Activated CD8-positive, alpha-beta T cell treated with anti-CD3 and anti-CD28 coated beads for 36 hours (primary cell): ENCODE measurements at regions not wholly inside any gene's neighbourhood (a gene's known extent, or its start where the extent isn't known, plus 50 kb on each side); places are given as distances from the start of the nearest gene placed in this dataset.
"Not testable (repeated sequence)": the region's sequence is repeated elsewhere in the genome, so short reads cannot be mapped to it uniquely, and the experiment has no call there.

Experiments
- ATAC-seq: fragments of 200-7000 bp; cut with Tn5 transposase; one replicate; pipeline ENCODE4 v1.10.0; 2021; ENCODE audit warnings: mild to moderate bottlenecking, moderate library complexity
- CTCF ChIA-PET: fragments of 350-600 bp; sonication (Branson Sonifier 250); formaldehyde crosslinking; loops from one replicate; lab custom pipeline; 2021; ENCODE audit warnings: antibody characterized with exemption; lab: Charles Lee
- POLR2A ChIA-PET: fragments of 350-600 bp; sonication (Branson Sonifier 250); formaldehyde crosslinking; loops from one replicate; lab custom pipeline; 2021; ENCODE audit warnings: antibody characterized with exemption; lab: Charles Lee
- DNase-seq: peaks from one replicate; pipeline ENCODE4 v3.0.0-alpha.2; 2020
- H3K27ac Mint-ChIP-seq: one replicate; pipeline ENCODE4 v1.8.0; 2021; ENCODE audit warnings: mild to moderate bottlenecking, mixed read lengths
- H3K27me3 Mint-ChIP-seq: one replicate; pipeline ENCODE4 v1.8.0; 2021; ENCODE audit warnings: mixed read lengths
- H3K36me3 Mint-ChIP-seq: one replicate; pipeline ENCODE4 v1.8.0; 2021; ENCODE audit warnings: low read depth, mixed read lengths
- H3K4me1 Mint-ChIP-seq: one replicate; pipeline ENCODE4 v1.8.0; 2021; ENCODE audit warnings: low read depth, mixed read lengths
- H3K4me3 Mint-ChIP-seq: one replicate; pipeline ENCODE4 v1.8.0; 2021; ENCODE audit warnings: mild to moderate bottlenecking, moderate library complexity, mixed read lengths
- H3K9me3 Mint-ChIP-seq: one replicate; pipeline ENCODE4 v1.8.0; 2021; ENCODE audit warnings: mixed read lengths
- intact Hi-C: fragments of 100-400 bp; cut with micrococcal nuclease; formaldehyde crosslinking; loops from one replicate; pipeline ENCODE4 v1.10.0; 2022
- TF ChIP-seq, protein P1 (sequence below): fragments of 200-600 bp; IDR thresholded peaks from one replicate; pipeline ENCODE4 v1.8.0; 2022; ENCODE audit warnings: antibody characterized with exemption, mild to moderate bottlenecking

DNA sequence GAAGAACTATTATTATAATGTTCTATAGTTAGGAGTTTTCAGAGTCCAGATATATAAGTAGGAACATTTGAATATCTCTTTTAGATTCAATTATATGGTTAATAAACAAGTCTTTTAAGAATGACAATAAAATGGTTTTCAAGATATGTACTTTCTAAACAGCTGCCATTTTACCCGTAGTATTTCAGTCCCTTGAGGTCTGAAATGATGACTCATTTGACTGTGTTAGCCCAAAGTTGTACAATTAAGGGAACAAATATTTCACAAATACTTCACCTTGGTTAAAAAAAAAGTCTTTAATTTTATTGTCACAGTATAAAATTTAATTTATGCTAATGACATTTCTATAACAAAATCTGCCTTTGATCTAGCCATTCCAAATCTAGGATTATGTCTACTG, 91.6 kb upstream of the TANK start:
- no peak overlapping the region for H3K4me3 Mint-ChIP-seq
- DNase-seq (no peak), ATAC-seq (no peak)
- intact Hi-C loops = no loop called here
- CTCF ChIA-PET = interaction anchor here (1.3 kb wide), 1 partner anchor 75 kb away, joined by 5 read pairs; no protein-coding TSS in a partner anchor
- TF ChIP-seq, protein P1, sequence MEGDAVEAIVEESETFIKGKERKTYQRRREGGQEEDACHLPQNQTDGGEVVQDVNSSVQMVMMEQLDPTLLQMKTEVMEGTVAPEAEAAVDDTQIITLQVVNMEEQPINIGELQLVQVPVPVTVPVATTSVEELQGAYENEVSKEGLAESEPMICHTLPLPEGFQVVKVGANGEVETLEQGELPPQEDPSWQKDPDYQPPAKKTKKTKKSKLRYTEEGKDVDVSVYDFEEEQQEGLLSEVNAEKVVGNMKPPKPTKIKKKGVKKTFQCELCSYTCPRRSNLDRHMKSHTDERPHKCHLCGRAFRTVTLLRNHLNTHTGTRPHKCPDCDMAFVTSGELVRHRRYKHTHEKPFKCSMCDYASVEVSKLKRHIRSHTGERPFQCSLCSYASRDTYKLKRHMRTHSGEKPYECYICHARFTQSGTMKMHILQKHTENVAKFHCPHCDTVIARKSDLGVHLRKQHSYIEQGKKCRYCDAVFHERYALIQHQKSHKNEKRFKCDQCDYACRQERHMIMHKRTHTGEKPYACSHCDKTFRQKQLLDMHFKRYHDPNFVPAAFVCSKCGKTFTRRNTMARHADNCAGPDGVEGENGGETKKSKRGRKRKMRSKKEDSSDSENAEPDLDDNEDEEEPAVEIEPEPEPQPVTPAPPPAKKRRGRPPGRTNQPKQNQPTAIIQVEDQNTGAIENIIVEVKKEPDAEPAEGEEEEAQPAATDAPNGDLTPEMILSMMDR = no peak
- H3K9me3 Mint-ChIP-seq = no peaks in the 10 kb centered on the region
- POLR2A ChIA-PET = interaction anchor here (1.3 kb wide), 1 partner anchor 9 kb away, joined by 3 read pairs; no protein-coding TSS in a partner anchor
- H3K27me3 Mint-ChIP-seq = peaks cover 3% of the 10 kb centered on the region
- no peaks in the 10 kb centered on the region for H3K36me3 Mint-ChIP-seq
- H3K4me1 Mint-ChIP-seq = peaks cover 8% of the 10 kb centered on the region
- H3K27ac Mint-ChIP-seq = no peak overlapping the region

DNA sequence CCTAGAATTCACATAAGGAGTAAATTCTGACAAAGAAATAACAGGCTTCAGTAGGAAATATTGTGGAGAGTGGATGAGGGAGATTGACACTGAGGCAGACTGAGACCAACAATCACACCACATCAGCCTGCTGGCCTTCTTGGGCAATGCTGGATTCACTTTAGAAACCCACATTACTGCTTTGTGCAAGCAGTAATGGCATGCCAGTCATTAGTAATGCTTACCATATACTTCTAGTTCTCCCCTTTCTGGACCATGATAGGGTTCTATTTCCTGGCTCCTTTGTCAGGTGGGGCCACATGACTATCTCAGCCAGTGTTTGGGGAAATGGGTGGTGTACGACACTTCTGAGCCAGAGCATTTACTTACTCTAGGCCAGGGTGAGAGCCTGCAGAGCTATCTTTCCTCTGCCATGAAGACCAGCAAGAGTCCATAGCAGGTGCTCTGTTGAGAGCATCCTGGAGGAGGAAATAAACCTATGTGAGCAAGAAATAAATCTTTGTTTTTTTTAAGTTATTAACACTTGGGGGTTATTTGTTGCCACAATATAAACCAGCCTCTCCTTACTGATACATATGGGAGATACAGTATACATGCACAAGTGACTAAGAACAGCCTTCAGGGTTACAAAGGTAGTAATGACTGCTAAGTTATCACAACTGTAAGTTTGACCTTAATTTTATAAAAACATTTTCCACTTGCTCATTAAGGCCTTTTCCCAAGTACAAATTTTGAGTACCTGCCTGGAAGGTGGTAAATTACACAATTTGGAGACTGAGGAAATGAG, 89.3 kb upstream of the TANK start:
- Mint-ChIP-seq H3K36me3 (no peaks in the 10 kb centered on the region), H3K4me1 (peaks cover 15% of the 10 kb centered on the region), H3K9me3 (no peaks in the 10 kb centered on the region), H3K4me3 (no peak overlapping the region), H3K27ac (no peak overlapping the region), H3K27me3 (peaks cover 2% of the 10 kb centered on the region)
- ChIA-PET POLR2A (no interaction called here), CTCF (no interaction called here)
- ATAC-seq (peak; percentile 49), DNase-seq (no peak)
- intact Hi-C loops = loop anchor here (10.0 kb wide), 2 partner anchors 174 to 204 kb away; no protein-coding TSS in a partner anchor
- TF ChIP-seq, protein P1 = no peak

DNA sequence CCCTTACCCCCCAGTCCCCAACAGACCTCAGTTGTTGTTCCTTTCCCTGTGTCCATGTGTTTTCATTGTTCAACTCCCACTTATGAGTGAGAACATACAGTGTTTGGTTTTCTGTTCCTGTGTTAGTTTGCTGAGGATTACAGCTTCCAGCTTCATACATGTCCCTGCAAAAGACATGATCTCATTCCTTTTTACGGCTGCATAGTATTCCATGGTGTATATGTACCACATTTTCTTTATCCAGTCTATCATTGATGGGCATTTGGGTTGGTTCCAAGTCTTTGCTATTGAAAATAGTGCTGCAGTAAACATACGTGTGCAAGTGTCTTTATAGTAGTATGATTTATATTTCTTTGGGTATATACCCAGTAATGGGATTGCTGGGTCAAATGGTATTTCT, 87.8 kb upstream of the TANK start:
- H3K4me1 Mint-ChIP-seq = peaks cover 28% of the 10 kb centered on the region
- H3K36me3 Mint-ChIP-seq, H3K27ac Mint-ChIP-seq, H3K27me3 Mint-ChIP-seq, ATAC-seq, DNase-seq, H3K9me3 Mint-ChIP-seq, H3K4me3 Mint-ChIP-seq, POLR2A ChIA-PET: not testable (repeated sequence)
- intact Hi-C loops = loop anchor here (10.0 kb wide), 2 partner anchors 172 to 202 kb away; no protein-coding TSS in a partner anchor
- CTCF ChIA-PET = interaction anchor here (2.4 kb wide), 1 partner anchor 9 kb away, joined by 12 read pairs; no protein-coding TSS in a partner anchor

DNA sequence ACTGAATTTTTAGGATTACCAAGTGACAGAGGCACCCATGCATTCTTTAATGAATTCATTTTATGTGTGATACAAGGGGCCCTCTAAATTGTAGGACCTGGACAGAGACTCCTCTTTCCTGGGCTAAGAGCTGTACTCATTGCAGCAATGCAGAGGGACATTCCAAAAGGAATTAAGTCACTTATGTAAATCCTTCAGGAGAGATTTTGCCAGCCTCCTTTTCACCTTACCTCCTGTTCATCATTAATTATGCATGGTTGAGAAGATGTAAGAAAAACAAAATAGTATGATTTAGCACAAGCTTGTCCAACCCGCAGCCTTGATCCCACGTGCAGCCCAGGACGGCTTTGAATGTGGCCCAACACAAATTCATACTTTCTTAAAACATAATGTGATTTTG, 84.5 kb upstream of the TANK start:
- ChIA-PET CTCF (interaction anchor here (1.6 to 8.5 kb wide), 2 partner anchors 10 to 167 kb away, joined by 4 to 72 read pairs; no protein-coding TSS in a partner anchor), POLR2A (no interaction called here)
- no peak overlapping the region for H3K4me3 Mint-ChIP-seq
- no peak for ATAC-seq
- no peak overlapping the region for H3K27ac Mint-ChIP-seq
- TF ChIP-seq, protein P1 = no peak
- intact Hi-C loops = loop anchor here (5.0 to 10.0 kb wide), 3 partner anchors 92 to 199 kb away; no protein-coding TSS in a partner anchor
- peaks cover 3% of the 10 kb centered on the region for H3K9me3 Mint-ChIP-seq
- no peak for DNase-seq
- peaks cover 2% of the 10 kb centered on the region for H3K27me3 Mint-ChIP-seq
- no peaks in the 10 kb centered on the region for H3K36me3 Mint-ChIP-seq
- peaks cover 47% of the 10 kb centered on the region for H3K4me1 Mint-ChIP-seq

DNA sequence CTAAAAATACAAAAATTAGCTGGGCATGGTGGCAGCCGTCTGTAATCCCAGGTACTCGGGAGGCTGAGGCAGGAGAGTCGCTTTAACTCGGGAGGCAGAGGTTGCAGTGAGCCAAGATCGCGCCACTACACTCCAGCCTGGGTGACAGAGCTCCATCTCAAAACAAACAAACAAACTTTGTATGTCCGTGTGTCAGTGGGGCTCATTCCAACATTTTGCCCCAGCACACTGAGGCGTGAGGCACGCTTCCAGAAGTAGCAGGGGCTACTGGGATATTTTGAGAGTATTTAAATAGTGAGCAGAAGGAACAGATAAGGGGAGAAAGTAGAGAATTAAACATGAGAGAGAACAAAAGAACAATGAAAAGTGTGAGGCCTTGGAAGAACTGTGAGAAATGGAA, 83.3 kb upstream of the TANK start:
- ChIA-PET POLR2A (interaction anchor here (0.6 to 1.6 kb wide), 2 partner anchors 9 to 87 kb away, joined by 3 to 4 read pairs; no protein-coding TSS in a partner anchor), CTCF (interaction anchor here (0.7 to 8.5 kb wide), 4 partner anchors 12 to 166 kb away, joined by 3 to 72 read pairs (median 4); no protein-coding TSS in a partner anchor)
- DNase-seq (no peak), ATAC-seq (no peak)
- Mint-ChIP-seq H3K27me3 (no peaks in the 10 kb centered on the region), H3K27ac (peak overlapping the region; percentile 87), H3K36me3 (no peaks in the 10 kb centered on the region), H3K9me3 (peaks cover 4% of the 10 kb centered on the region), H3K4me1 (peaks cover 47% of the 10 kb centered on the region), H3K4me3 (no peak overlapping the region)
- intact Hi-C loops = loop anchor here (1.0 to 10.0 kb wide), 4 partner anchors 60 to 198 kb away; no protein-coding TSS in a partner anchor
- TF ChIP-seq, protein P1 = no peak
